GM18520 (cell line): ENCODE measurements at regions not wholly inside any gene's neighbourhood (a gene's known extent, or its start where the extent isn't known, plus 50 kb on each side); places are given as distances from the start of the nearest gene placed in this dataset.

Experiments used
- ATAC-seq: cut with Tn5 transposase; IDR thresholded peaks from one replicate; pipeline ENCODE4 v1.9.1; 2021; ENCODE audit not compliant: unreplicated experiment

DNA sequence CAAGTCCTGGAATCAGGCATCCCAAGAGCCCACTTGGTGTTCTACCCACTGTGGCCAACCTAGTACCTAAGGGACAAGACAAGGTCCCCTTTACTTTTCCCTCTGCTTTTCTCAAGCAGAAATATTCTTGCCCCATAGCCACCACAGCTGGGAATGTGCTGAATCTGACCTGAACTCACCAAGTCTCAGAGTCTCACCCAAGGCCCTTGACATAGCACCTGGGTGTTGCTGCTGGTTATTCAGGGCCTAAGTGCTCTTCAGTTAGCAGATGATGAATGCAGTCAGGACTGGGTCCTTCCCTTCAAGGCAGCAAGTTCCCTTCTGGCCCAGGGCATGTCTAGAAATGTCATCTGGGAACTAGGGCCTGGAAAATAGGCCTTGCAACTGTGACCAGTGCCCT lies 201.8 kb upstream of the SERP2 start:
- no peak for ATAC-seq

DNA sequence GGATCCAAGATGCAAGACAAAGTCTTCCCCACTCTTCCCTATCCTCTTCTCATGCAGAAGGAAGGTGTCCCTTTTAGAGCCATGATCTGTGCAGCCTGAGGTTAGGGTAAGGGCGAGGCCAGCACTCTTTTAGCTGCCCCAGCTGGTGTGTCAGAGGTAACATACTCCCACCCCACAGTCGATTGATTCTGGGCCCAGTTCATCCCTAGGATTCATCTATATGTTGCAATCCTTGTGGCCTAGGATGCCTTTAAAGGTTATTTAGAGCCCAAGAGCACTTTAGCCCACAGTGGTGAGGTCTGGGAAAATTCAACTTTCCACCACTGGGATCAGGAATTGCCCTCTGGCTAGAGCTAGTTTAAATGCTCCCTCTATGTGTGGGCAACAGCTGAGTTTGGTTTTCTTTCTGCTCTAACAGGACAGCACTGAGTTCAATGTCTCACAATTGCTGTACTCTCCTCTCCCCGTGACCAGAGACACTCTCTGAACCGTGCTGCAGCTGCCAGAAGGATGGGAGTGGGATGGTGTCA lies 201.3 kb upstream of the SERP2 start:
- ATAC-seq, result no peak

DNA sequence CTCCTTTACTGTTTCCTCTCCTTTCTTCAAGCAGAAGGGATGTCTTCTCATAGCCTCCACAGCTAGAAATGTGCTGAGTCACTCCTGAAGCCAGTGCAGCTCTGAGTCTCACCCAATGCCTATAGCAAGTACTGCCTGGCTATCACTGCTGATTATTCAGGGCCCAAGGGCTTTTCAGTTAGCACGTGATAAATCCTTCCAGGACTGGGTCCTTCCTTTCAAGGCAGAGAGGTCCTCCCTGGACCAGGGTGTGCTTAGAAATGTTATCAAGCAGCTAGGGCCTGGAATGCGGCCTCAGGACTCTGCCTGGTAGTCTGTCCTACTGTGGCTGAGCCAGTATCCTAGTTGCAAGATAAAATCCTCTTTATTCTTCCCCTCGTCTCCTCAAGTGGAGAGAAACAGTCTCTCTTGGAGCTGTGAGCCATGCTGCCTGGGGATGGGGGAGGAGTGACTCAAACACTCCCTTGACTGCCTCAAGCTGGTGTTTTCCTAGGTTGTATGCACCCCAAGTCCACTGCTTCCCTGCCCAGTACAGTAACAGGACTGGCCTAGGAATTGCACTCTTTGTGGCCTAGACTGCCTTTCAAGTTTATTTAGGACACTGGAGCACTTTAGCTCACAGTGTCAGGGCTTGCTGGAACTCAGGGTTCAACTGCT lies 198.7 kb upstream of the SERP2 start:
- no peak for ATAC-seq

DNA sequence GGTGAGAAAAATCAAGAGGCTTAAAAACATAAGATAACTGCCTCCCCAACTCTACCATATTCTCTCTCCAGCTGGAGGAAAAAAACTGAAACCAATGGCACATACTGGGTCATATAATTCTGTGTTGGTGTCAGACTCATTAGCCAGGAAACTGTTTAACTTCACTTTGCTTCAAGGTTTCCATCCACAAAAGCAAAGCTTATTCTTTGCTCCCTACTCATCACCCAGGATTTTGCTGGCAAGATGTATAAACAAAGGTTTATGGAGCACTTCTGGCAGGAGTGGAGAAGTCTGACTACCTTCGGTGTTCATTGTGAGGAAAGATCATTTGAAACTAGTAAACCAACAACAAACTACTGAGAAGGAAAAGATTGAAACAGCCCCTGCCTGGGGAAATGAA lies 197.5 kb upstream of the SERP2 start:
- ATAC-seq, result no peak

DNA sequence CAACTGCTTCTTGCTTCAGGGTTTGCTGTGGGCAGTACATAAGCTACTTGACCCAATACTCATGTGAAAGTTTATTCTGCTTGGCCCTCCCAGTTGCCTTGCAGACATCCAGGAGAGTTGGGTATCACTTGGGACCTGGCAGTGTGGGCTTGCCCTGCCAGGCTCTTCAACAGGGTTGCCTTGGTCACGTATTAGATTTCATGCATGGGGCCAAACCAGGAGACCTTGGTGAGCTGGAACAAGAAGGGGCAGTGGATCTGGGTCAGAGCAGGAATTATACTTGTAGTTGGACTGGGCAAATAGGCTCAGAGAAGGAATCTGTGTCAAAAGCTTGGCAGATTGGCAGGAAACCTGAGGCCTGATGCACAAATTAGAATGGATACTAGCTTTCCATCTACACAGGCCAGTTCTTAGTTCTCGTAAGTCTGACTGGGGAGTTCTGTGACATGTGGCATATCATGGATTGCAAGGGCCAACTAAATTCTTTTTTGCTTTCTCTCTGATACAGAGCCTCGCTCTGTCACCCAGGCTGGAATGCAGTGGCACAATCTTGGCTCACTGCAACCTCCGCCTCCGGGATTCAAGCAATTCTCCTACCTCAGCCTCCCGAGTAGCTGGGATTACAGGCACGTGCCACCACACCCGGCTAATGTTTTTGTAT lies 192.6 kb upstream of the SERP2 start:
- no peak for ATAC-seq

DNA sequence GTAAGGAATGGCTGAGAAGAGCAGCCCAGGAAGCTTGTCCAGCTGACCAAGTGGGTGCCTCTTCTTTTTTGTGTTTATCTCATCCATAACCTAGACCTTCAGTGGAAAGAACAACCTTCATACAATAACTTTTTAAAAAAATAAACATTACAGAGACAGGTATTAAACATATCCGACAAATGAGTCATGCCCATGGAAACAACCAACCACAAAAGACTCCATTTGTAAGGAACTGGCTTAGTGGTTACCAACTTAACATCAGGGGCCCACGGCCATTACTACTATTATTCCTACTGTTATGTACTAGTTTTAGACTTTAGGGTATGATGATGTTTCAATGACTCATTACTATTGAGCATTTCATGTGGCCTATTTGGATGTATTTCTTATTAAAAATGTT lies 191.7 kb upstream of the SERP2 start:
- no peak for ATAC-seq

DNA sequence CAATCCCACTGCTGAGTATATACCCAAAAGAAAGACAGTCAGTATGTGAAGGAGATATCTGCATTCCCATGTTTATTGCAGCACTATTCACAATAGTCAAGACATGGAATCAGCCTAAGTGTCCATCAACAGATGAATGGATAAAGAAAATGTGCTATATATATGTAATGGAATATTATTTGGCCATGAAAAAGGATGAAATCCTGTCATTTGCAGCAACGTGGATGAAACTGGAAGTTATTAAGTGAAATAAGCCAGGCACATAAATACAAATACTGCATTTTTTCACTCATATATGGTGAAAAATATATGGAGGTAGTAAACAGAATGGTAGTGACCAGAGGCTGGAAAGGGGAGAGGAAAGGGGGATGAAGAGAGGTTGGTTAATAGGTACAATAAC lies 188.9 kb upstream of the SERP2 start:
- ATAC-seq, result no peak

DNA sequence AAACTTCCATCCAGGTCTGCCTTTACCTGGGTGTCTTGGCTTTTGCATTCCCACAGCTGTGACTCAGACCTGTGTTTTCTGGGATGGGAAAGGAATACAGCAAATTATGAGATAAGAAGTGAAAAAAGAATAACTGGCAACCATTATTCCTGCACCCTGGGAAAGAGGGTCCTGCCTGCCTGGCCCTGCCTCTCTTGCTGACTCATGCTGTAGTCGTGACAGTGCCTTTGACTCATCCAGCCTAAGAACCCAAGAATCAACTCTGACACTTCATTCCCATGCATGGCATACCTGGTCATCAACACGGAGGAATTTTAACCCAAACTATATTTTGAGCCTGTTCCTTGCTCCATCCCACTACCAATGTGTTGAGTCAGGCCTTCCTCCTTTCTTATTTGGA lies 185.4 kb upstream of the SERP2 start:
- no peak for ATAC-seq

DNA sequence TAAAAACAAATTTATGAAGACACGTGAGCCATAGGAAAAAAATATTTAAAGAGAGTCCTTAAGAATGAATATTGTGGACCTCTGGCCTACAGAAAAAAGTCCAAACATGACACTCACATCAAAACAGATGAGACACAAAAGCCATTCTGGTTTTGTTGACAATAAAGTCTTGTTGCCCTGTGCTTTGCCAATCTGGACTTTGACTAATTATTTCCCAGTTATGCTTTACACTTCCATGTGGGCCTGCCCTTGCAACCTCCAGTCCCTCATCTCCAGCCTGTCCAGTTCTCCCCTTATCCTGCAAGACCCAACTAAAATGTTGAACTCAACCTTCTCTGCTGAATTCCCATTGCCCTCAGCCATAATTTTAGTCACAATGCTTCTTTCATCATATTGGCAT lies 184.5 kb upstream of the SERP2 start:
- no peak for ATAC-seq

DNA sequence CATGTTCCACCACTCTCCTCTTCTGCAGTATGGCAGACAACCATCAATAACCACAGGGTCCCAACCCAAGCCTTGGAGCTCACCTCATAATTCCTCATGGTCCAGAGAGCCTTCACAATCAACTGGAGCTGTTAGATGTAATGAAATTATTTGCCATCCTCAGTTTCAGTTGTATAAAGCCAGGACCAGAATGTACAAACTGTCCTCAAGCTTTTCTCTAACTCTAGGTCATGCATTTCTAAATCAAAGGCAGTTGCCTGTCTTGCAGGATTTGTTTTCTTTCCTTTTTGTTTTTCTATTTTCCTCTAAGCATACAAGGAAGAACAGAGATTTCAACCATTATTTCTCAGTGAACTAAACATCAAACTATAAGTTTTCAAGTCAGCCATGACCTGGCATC lies 182.5 kb upstream of the SERP2 start:
- ATAC-seq, result no peak

DNA sequence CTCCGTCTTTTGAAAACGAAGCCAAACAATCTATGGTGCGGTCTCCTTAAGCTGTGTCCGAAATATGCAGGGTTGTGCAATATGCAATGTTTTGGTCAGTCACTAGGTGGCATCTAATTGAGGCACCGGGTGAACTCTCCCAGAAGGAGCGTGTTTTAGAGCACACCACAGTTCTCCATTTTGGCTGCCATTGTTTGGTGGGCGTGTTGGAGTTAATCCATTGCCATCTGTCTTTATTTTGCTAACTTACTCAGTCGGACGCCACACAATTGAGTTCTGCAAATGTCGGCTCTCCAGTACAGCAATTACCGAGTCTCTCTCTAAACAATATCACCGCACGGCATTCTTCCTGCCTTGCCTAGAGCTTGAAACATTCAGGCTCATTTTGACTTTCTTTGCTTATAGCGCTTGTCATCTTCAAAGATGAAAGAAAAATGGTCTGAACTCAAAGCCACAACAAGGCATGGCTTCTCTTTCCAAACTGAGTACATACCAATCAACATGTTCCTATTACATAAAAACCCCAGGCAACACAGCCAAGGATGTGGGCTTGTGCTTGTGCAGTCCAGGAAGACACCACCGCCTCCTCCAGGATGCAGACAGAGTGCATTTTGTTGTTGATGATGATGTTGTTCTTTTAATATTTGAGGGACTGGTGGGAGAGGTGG lies 182.0 kb upstream of the SERP2 start:
- no peak for ATAC-seq

DNA sequence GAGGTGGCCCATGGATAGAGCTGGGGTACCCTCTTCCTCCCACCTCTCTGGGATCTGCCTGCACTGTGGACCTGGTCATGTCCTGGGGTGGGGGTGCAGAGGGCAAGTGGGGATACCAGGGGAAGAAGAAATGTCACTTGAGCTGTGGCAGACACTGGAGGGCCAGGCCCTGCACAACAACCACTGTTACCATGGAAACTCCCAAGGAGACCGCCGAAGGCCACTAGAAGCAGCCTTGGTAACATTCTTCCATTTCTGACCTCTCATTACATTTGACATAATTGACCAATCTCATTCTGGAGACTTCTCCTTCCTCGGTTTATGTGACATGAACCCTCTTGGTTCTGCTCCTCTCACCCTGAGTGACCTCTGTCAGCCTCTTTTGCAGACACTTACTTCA lies 179.9 kb upstream of the SERP2 start:
- ATAC-seq, result no peak

DNA sequence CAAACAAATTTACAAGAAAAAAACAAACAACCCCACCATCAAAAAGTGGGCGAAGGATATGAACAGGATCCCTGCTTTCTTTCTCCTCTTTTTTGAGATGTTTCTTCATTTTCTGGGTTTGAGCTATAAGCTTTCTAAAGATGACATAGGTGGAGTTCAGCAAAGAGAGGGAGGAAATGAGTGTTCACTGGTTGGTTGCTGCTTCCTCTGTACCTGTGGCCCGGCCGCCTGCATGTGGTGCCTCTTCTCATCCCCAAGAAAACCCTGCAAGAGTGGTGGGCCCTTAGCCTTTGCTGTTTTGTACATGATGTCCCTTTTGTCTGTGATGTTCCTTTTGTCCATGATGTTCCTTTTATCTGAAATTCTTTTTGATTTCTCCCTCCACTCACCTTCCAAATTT lies 178.4 kb upstream of the SERP2 start:
- no peak for ATAC-seq

DNA sequence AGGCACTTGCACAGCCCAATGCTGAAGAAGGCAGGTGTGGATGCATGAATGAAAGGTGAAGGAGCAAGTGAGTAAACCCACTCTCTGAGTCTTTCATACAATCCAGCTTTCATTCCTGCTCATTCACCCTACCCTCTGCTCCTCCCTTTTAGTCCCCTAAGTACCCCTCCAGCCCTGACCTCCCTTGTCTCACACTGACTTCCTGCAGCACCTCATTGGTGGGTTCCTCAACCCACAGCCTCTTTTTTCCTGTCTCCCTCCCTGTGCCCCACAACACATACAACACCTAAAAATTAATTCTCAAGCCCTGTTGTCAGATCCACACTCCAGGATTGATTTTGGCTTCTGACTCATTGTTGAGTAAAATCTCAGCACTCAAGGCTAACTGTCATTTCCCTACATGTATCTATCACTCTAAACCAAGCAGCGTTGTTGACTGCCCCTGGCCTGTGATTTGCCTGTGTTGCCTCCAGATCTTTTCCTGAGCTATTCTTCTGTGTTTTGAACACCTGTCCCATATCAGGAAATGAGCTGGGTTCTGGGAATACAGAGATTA lies 177.3 kb upstream of the SERP2 start:
- ATAC-seq, result no peak

DNA sequence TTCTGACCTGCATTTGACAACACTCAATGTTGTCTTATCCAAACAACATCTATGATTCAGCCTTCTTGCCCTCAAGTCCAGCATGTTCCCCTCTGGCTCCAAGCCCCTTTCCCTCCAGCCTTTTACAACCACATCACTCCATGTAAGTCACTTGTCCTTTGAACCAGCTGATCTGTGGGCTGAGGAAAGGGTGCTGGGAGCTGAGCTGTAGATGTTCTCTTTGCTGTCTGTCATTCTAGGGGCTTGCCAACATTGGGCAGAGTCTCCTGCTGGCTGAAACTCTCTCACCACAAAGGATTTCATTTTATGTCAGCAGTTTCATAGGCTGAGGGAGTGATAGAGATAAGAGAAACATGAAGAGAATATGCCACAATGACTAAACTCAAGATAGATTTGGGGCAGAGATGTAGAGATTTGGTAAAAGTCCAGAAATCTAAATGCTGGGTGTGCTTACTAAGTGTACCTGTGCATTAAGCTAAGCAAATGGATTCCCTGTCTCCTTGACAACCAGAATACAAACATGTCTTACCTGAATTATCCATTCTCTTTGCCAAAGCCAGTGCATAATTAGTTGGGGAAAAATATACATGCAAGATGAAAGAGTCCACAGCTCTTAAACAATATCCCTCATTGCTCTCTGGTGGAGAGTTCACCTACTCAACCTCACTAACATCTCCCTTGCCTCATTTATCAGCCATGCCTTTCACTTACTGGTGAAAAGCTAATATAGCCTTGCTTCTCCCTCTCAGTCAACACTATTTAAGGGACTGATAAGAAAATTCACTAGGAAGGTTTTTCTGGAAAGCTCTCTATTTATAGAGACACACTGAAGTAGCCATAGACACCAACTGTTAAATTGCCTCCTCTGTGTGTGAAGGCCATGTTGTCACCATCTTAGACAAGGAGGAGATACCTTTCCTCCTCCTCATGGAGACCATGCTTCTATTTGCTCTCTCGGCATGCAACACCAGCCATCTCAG lies 175.5 kb upstream of the SERP2 start:
- ATAC-seq, result peak; percentile 69

DNA sequence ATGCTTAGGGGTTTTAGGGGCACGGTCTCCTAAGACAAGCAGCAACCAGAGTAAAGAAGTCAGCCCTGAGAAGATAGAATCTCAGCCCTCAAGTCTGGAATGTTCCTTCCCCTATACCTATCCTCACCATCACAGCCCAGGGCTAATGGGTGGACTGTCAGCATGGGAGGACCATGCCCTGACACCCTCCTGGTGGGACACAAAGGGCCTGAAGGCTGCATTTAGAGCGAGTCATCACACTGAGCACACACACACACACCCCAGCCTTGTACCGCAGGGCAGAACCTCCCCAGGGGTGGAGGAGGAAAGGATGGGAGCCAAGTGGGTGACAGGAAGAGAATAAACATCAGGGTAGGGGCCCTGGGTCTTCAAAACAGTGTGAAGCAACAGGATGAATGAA lies 174.8 kb upstream of the SERP2 start:
- ATAC-seq, result no peak

DNA sequence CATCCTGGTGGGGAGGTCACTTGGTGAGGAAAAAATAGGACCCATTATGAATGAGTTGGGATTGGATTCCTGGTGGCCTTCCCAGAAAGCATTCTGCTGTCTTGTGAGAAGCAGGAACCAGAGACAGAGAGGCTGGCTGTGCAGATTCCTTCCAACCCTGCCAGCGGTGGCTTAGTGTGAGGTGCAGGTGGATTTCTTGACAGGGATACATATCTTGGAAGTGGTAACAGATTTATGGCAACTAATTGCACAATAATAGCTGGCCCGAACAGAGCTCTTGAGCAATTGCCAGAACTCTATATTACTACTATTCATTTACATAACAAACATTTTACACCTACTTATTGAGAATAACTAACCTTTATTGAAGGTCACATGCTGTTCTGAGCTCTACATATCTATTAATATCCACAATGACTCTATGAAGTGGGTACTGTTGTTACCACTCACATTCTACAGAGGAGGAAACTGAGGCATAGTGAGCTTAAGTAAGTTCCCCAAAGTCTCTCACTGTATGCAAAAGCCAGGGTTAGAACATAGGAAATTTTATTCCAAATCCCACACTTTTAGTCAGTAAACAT lies 173.9 kb upstream of the SERP2 start:
- ATAC-seq, result no peak

DNA sequence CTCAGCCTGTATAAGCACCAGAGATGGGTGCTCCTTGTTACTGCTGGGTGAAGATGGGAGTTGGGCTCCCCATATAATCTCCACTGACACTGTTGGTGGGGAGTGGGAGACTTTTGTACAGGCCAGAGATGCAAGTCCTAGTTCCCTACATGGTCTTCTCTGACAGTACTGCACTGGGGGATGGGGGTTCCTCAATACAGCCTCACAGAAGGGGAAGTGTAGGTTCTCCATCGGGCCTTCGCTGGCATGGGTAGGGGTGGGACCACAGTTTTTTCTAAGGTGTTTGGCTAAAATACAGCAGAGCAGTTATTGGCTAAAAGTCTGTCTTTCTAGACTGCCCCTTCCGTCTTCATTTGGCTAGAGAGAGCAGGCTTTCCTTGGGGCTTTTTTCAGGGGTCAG lies 167.2 kb upstream of the SERP2 start:
- no peak for ATAC-seq

DNA sequence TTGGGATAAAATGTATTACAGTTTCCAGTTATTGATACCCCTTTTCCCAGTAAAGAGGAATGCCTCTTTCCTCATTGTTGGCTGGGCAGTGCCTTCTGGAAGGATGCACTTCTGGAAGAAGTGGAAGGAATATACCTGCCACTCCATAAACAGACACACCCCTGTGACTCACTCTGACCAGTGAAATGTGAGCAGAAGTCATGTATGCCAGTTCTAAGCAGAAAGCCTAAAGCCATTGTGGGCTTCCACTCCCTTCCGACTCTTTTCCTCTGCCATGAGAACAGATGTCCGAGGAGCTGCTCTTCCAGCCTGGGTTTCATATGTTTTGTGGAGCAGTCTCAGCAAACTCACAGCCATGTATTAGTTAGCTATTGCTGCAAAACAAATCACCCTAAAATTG lies 166.1 kb upstream of the SERP2 start:
- ATAC-seq, result no peak

DNA sequence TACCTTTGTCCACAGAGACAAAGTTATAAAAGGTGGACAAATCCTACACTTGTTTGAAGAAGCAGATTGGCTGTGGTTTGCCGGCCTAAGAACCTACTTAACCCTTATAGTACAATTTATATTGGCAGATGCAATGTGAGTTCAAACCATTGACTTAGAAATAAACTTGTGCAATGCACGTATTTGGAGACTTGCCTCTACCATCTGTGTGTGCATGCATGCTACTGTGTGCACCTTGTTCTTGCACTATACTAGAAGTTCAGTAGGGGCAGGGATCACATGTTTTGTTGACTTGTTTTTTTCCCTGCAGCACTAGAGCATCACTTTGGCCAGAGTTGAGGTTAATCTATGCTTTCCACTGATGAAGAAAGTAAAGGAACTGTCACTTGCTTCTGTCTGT lies 163.1 kb upstream of the SERP2 start:
- no peak for ATAC-seq

DNA sequence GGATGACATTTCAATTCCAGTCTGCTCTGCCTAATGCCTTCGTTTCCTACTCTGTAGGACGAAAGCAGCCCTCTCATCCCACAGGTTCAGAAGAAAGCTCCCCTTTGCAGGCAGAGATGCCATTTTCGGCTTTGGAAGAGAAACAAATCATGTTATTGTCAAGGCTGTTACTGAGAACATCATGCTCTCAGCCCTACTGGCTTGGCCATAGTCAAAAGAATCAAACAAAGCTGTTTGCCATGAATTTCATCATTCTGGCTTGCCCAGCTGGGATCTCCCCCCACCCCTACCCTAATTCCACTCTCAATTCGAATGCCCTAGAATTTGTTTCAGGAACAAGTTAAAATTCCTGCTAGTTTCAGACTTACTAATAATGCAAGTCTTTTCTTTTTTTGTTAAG lies 162.3 kb upstream of the SERP2 start:
- ATAC-seq, result no peak
